Activated CD4-positive, alpha-beta memory T cell treated with anti-CD3 and anti-CD28 coated beads, Interleukin-2, amount 10 ng/mL, durations not matched to agents 7 days and 5 days (primary cell): ENCODE measurements at regions not wholly inside any gene's neighbourhood (a gene's known extent, or its start where the extent isn't known, plus 50 kb on each side); places are given as distances from the start of the nearest gene placed in this dataset.

Experiments
- CTCF ChIA-PET: fragments of 350-600 bp; sonication (Branson Sonifier 250); formaldehyde crosslinking; loops from one replicate; lab custom pipeline; 2021; ENCODE audit warnings: antibody characterized with exemption, inconsistent platforms; lab: Charles Lee
- POLR2A ChIA-PET: fragments of 350-600 bp; sonication (Branson Sonifier 250); formaldehyde crosslinking; loops from one replicate; lab custom pipeline; 2021; ENCODE audit warnings: antibody characterized with exemption; lab: Charles Lee
- DNase-seq: peaks from one replicate; pipeline ENCODE4 v3.0.0-alpha.2; 2020
- H3K27ac Mint-ChIP-seq: one replicate; pipeline ENCODE4 v1.8.0; 2021; ENCODE audit warnings: mild to moderate bottlenecking, mixed read lengths
- H3K27me3 Mint-ChIP-seq: one replicate; pipeline ENCODE4 v1.8.0; 2021; ENCODE audit warnings: mixed read lengths
- H3K36me3 Mint-ChIP-seq: one replicate; pipeline ENCODE4 v1.8.0; 2021; ENCODE audit warnings: low read depth, mixed read lengths
- H3K4me1 Mint-ChIP-seq: one replicate; pipeline ENCODE4 v1.8.0; 2021; ENCODE audit warnings: mixed read lengths
- H3K4me3 Mint-ChIP-seq: one replicate; pipeline ENCODE4 v1.8.0; 2021; ENCODE audit warnings: mild to moderate bottlenecking, mixed read lengths
- H3K9me3 Mint-ChIP-seq: one replicate; pipeline ENCODE4 v1.8.0; 2021; ENCODE audit warnings: mixed read lengths

GRCh38 chr13:38535261-38535660, 151.6 kb upstream of the FREM2 start:
- no peak overlapping the region for H3K27ac Mint-ChIP-seq

GRCh38 chr13:38537051-38537450, 149.8 kb upstream of the FREM2 start:
- H3K27ac Mint-ChIP-seq: no peak overlapping the region
- no peak overlapping the region for H3K4me3 Mint-ChIP-seq
- POLR2A ChIA-PET: no interaction called here
- CTCF ChIA-PET: no interaction called here
- no peaks in the 10 kb centered on the region for H3K9me3 Mint-ChIP-seq
- no peaks in the 10 kb centered on the region for H3K36me3 Mint-ChIP-seq
- H3K4me1 Mint-ChIP-seq: no peaks in the 10 kb centered on the region
- H3K27me3 Mint-ChIP-seq: no peaks in the 10 kb centered on the region
- DNase-seq: no peak

More at GRCh38 chr13:38535261-38535660, 151.6 kb upstream of the FREM2 start:
- no peaks in the 10 kb centered on the region for H3K36me3 Mint-ChIP-seq
- no peaks in the 10 kb centered on the region for H3K4me1 Mint-ChIP-seq
- CTCF ChIA-PET: no interaction called here
- H3K9me3 Mint-ChIP-seq: no peaks in the 10 kb centered on the region
- no peak overlapping the region for H3K4me3 Mint-ChIP-seq
- no peak for DNase-seq
- POLR2A ChIA-PET: no interaction called here
- no peaks in the 10 kb centered on the region for H3K27me3 Mint-ChIP-seq

GRCh38 chr13:38538422-38538821, 148.5 kb upstream of the FREM2 start:
- Mint-ChIP-seq H3K4me3 (no peak overlapping the region), H3K27me3 (no peaks in the 10 kb centered on the region), H3K36me3 (no peaks in the 10 kb centered on the region), H3K4me1 (no peaks in the 10 kb centered on the region), H3K27ac (no peak overlapping the region), H3K9me3 (no peaks in the 10 kb centered on the region)
- ChIA-PET CTCF (no interaction called here), POLR2A (no interaction called here)
- DNase-seq: no peak

GRCh38 chr13:38539632-38540031, 147.2 kb upstream of the FREM2 start:
- Mint-ChIP-seq H3K27me3 (no peaks in the 10 kb centered on the region), H3K9me3 (no peaks in the 10 kb centered on the region), H3K27ac (no peak overlapping the region), H3K4me3 (no peak overlapping the region), H3K4me1 (no peaks in the 10 kb centered on the region), H3K36me3 (no peaks in the 10 kb centered on the region)
- no peak for DNase-seq
- CTCF ChIA-PET: no interaction called here
- POLR2A ChIA-PET: no interaction called here

DNA sequence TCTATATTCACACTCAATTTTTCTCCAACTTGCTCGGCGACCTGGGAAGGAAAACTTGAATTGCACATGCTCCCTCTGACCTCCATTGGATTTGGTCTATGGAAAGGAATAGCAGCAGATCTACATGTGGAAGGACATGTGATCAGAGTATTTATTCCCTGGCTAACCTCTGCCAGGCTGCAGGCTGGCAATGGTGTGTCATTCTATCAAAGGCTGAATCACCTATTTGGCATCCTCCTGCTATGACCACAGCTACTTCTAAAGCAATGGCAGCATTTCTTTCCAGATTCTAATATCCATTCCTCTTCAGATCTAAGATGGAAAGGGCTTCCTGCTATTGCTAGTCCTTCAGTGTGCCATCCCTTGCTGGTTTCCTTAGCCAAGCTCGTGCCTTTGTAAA, 144.3 kb upstream of the FREM2 start:
- ChIA-PET POLR2A (no interaction called here), CTCF (no interaction called here)
- Mint-ChIP-seq H3K27ac (no peak overlapping the region), H3K4me1 (no peaks in the 10 kb centered on the region), H3K27me3 (no peaks in the 10 kb centered on the region), H3K9me3 (no peaks in the 10 kb centered on the region), H3K36me3 (no peaks in the 10 kb centered on the region), H3K4me3 (no peak overlapping the region)
- no peak for DNase-seq

DNA sequence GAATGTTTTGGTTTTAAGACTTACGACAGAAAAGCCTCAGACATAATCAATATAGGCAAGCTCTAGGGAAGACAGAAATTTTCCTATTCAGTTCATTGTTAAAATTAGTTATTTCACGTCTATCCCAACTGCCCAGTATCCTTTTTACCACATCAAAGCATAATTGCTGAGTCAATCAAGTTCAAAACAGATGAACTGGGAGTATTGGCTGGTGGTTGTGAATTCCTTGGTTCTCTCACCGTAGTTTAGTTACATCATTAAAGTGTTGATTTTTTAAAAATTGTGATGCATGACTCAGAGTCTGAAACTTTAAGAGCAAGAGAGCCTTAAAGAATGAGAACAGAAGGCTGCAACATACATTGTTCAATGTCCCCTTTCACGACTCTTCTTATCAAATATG, 143.3 kb upstream of the FREM2 start:
- Mint-ChIP-seq H3K4me1 (no peaks in the 10 kb centered on the region), H3K27me3 (no peaks in the 10 kb centered on the region), H3K9me3 (no peaks in the 10 kb centered on the region), H3K36me3 (no peaks in the 10 kb centered on the region), H3K4me3 (no peak overlapping the region), H3K27ac (no peak overlapping the region)
- ChIA-PET POLR2A (no interaction called here), CTCF (no interaction called here)
- no peak for DNase-seq

DNA sequence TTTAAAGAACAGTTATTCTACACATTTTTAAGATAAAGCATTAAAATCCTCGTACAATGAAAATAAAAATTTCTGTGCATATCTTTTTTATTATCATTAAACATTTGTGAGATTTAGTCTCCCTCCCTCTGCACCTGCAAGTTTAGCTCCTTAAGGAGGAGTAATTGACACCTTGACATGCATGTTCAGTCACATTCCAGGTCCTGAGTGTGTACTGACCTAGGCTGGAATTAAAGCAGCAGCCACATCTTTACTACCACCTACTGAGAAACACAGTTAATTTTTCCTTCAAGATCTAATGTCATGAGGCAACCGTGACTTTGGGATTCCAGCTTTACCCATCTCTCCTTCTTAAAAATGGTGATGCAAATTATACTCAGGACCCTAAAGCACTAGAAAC, 123.1 kb upstream of the FREM2 start:
- H3K27ac Mint-ChIP-seq: no peak overlapping the region
- H3K36me3 Mint-ChIP-seq: no peaks in the 10 kb centered on the region
- no peaks in the 10 kb centered on the region for H3K27me3 Mint-ChIP-seq
- no peak for DNase-seq
- no peaks in the 10 kb centered on the region for H3K9me3 Mint-ChIP-seq
- H3K4me1 Mint-ChIP-seq: no peaks in the 10 kb centered on the region
- ChIA-PET POLR2A (no interaction called here), CTCF (no interaction called here)
- H3K4me3 Mint-ChIP-seq: no peak overlapping the region

DNA sequence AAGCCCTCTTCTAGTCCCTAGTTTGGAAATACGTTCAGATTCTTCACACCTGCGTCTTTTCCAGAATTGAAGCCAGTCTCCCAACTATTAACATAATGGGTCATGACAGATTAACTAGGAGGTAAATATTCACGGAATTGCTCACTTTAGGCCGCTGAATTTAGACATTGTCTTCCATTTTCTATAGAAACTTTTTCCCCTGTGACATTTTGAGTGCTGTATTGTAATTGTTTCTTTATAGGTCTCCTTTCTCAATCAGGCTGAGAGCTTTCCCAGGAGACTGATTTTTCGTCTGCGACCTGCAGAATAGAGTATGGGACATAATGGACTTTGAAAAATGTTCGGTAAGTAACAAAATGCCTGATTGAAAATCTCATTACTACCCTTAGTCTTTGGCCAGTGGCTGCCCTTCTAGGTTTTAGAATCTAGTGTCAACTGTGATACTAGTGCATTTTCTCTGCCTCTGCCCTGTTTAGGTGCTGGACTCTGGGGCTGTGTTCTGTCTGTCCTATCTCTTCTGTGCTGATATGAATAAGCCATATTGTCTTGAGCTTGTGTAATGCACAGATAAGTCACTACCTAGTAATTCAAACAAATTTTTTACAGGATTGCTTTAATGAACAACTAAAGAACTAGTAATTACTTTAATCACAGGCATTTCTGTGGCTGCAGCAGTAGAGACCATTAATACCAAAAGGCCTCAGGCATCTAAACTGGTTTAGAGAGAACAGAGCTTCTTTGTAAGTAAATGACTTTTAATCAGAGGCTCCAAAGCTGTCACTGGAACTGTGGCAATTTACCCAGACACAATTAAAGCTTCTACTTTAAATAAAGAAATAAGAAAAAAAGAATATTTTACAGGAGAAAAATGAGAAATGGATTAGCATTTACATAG, 122.4 kb upstream of the FREM2 start:
- Mint-ChIP-seq H3K27me3 (no peaks in the 10 kb centered on the region), H3K4me1 (no peaks in the 10 kb centered on the region), H3K9me3 (no peaks in the 10 kb centered on the region), H3K27ac (no peak overlapping the region), H3K36me3 (no peaks in the 10 kb centered on the region), H3K4me3 (no peak overlapping the region)
- no peak for DNase-seq
- CTCF ChIA-PET: no interaction called here
- POLR2A ChIA-PET: no interaction called here

DNA sequence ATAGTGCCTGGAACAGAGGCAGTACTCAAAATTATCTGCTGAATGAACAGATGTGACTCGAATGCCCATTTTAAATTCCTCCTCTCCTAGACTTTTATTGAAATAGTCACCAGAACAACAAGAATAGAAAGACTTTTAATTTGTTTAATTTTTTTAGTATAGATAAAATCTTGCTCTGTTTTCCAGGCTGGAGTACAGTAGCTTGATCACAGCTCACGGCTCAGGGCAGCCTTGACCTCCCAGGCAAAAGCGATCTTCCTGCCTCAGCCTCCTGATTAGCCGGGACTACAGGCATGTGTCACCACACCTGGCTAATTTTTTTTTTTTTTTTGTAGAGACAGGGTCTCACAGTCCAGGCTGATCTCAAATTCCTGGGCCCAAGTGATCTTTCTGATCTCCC, 120.9 kb upstream of the FREM2 start:
- Mint-ChIP-seq H3K36me3 (no peaks in the 10 kb centered on the region), H3K4me1 (no peaks in the 10 kb centered on the region), H3K9me3 (no peaks in the 10 kb centered on the region), H3K27me3 (no peaks in the 10 kb centered on the region), H3K27ac (no peak overlapping the region), H3K4me3 (no peak overlapping the region)
- no peak for DNase-seq
- POLR2A ChIA-PET: no interaction called here
- CTCF ChIA-PET: no interaction called here

DNA sequence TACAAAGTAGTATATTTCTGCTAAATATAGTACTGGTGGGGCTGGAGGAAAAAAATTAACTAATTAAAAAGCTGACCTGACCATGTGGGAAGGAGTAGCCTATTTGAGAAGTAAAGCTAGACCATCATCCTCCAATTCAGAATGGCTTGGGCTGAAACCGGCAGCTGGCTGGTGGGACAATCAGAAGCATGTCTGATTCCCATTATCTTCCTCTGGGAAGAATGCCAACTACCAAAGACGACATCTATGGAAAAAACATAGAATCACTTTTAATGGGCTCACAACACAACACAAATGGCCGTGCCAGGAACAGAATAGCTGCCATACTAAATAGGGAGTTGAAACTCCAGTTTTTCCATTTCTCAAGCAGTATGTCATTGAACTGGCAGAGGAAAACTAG, 120.4 kb upstream of the FREM2 start:
- Mint-ChIP-seq H3K27me3 (no peaks in the 10 kb centered on the region), H3K9me3 (no peaks in the 10 kb centered on the region), H3K4me3 (no peak overlapping the region), H3K27ac (no peak overlapping the region), H3K4me1 (no peaks in the 10 kb centered on the region), H3K36me3 (no peaks in the 10 kb centered on the region)
- no peak for DNase-seq
- ChIA-PET POLR2A (no interaction called here), CTCF (no interaction called here)

GRCh38 chr13:38570706-38571105, 116.2 kb upstream of the FREM2 start:
- H3K9me3 Mint-ChIP-seq: no peaks in the 10 kb centered on the region
- no peaks in the 10 kb centered on the region for H3K36me3 Mint-ChIP-seq
- H3K4me1 Mint-ChIP-seq: no peaks in the 10 kb centered on the region
- no peak overlapping the region for H3K4me3 Mint-ChIP-seq
- ChIA-PET POLR2A (no interaction called here), CTCF (no interaction called here)
- no peaks in the 10 kb centered on the region for H3K27me3 Mint-ChIP-seq
- no peak overlapping the region for H3K27ac Mint-ChIP-seq
- no peak for DNase-seq

GRCh38 chr13:38575427-38575826, 111.5 kb upstream of the FREM2 start:
- DNase-seq: no peak
- no peaks in the 10 kb centered on the region for H3K27me3 Mint-ChIP-seq
- H3K4me3 Mint-ChIP-seq: no peak overlapping the region
- ChIA-PET CTCF (no interaction called here), POLR2A (no interaction called here)
- H3K36me3 Mint-ChIP-seq: no peaks in the 10 kb centered on the region
- no peak overlapping the region for H3K27ac Mint-ChIP-seq
- H3K9me3 Mint-ChIP-seq: no peaks in the 10 kb centered on the region
- no peaks in the 10 kb centered on the region for H3K4me1 Mint-ChIP-seq

GRCh38 chr13:38577048-38577447, 109.8 kb upstream of the FREM2 start:
- no peak overlapping the region for H3K27ac Mint-ChIP-seq
- no peaks in the 10 kb centered on the region for H3K27me3 Mint-ChIP-seq
- H3K4me3 Mint-ChIP-seq: no peak overlapping the region
- CTCF ChIA-PET: no interaction called here
- POLR2A ChIA-PET: no interaction called here
- no peaks in the 10 kb centered on the region for H3K4me1 Mint-ChIP-seq
- DNase-seq: no peak
- H3K9me3 Mint-ChIP-seq: no peaks in the 10 kb centered on the region
- no peaks in the 10 kb centered on the region for H3K36me3 Mint-ChIP-seq

GRCh38 chr13:38582133-38582532, 104.7 kb upstream of the FREM2 start:
- ChIA-PET POLR2A (no interaction called here), CTCF (interaction anchor here (0.6 to 1.1 kb wide), 3 partner anchors 8 to 1060 kb away, joined by 3 to 4 read pairs (median 3); no protein-coding TSS in a partner anchor)
- no peak overlapping the region for H3K27ac Mint-ChIP-seq
- no peaks in the 10 kb centered on the region for H3K9me3 Mint-ChIP-seq
- no peak overlapping the region for H3K4me3 Mint-ChIP-seq
- DNase-seq: no peak
- H3K36me3 Mint-ChIP-seq: no peaks in the 10 kb centered on the region
- H3K27me3 Mint-ChIP-seq: no peaks in the 10 kb centered on the region
- H3K4me1 Mint-ChIP-seq: no peaks in the 10 kb centered on the region
